Renal cortex interstitium (tissue), 11 donors: ENCODE measurements at regions not wholly inside any gene's neighbourhood (a gene's known extent, or its start where the extent isn't known, plus 50 kb on each side); places are given as distances from the start of the nearest gene placed in this dataset.

Source experiments
- DNase-seq, 11 donors: peaks; one replicate each; pipeline ENCODE4 v3.0.0-alpha.2; 2013; ENCODE audit warnings: low read depth in 9 of 11, low spot score in 4 of 11; ENCODE audit errors: extremely low read depth in 1 of 11

GRCh38 chr2:107622741-107623310, 203.9 kb upstream of the RGPD4 start:
- DNase-seq: no peak

- DNase-seq: no peak
These were observed 200.7 kb upstream of the RGPD4 start for GRCh38 chr2:107625982-107626381.

GRCh38 chr2:107627164-107627563, 199.5 kb upstream of the RGPD4 start:
- DNase-seq: no peak

- no peak for DNase-seq
These were observed 198.8 kb upstream of the RGPD4 start for GRCh38 chr2:107627926-107628325.

GRCh38 chr2:107633580-107634147, 193.0 kb upstream of the RGPD4 start:
- no peak for DNase-seq

GRCh38 chr2:107634172-107634571, 192.5 kb upstream of the RGPD4 start:
- DNase-seq: no peak

- DNase-seq: no peak
These were observed 190.8 kb upstream of the RGPD4 start for GRCh38 chr2:107635883-107636282.

GRCh38 chr2:107645586-107645985, 181.1 kb upstream of the RGPD4 start:
- DNase-seq: no peak

- no peak for DNase-seq
These were observed 177.8 kb upstream of the RGPD4 start for GRCh38 chr2:107648781-107649404.

GRCh38 chr2:107657049-107657448, 169.6 kb upstream of the RGPD4 start:
- no peak for DNase-seq

- DNase-seq: no peak
These were observed 163.1 kb upstream of the RGPD4 start for GRCh38 chr2:107663632-107664031.

- DNase-seq: peak in 6 of 11 donors; percentile 1 to 22 (median 8)
These were observed 157.4 kb upstream of the RGPD4 start for GRCh38 chr2:107669335-107669734.

- DNase-seq: no peak
These were observed 144.8 kb upstream of the RGPD4 start for GRCh38 chr2:107681936-107682335.

GRCh38 chr2:107684421-107684820, 142.3 kb upstream of the RGPD4 start:
- DNase-seq: no peak

GRCh38 chr2:107685421-107685986, 141.2 kb upstream of the RGPD4 start:
- no peak for DNase-seq

GRCh38 chr2:107687073-107687472, 139.6 kb upstream of the RGPD4 start:
- no peak for DNase-seq

- DNase-seq: no peak
These were observed 138.6 kb upstream of the RGPD4 start for GRCh38 chr2:107688135-107688534.

- no peak for DNase-seq
These were observed 133.1 kb upstream of the RGPD4 start for GRCh38 chr2:107693604-107694003.

- no peak for DNase-seq
These were observed 132.0 kb upstream of the RGPD4 start for GRCh38 chr2:107694667-107695066.

- no peak for DNase-seq
These were observed 129.3 kb upstream of the RGPD4 start for GRCh38 chr2:107697385-107697784.

- no peak for DNase-seq
These were observed 127.8 kb upstream of the RGPD4 start for GRCh38 chr2:107698861-107699260.
